B cell (primary cell): ENCODE measurements at regions not wholly inside any gene's neighbourhood (a gene's known extent, or its start where the extent isn't known, plus 50 kb on each side); places are given as distances from the start of the nearest gene placed in this dataset.

Experiments
- ATAC-seq: fragments of 200-7000 bp; cut with Tn5 transposase; one replicate; pipeline ENCODE4 v1.10.0; 2021; ENCODE audit warnings: low read depth, mild to moderate bottlenecking, moderate number of reproducible peaks, moderate library complexity
- CTCF ChIA-PET: fragments of 350-600 bp; sonication (Branson Sonifier 250); formaldehyde crosslinking; loops from one replicate; lab custom pipeline; 2021; ENCODE audit warnings: antibody characterized with exemption, inconsistent platforms; lab: Charles Lee
- POLR2A ChIA-PET: fragments of 350-600 bp; sonication (Branson Sonifier 250); formaldehyde crosslinking; loops from one replicate; lab custom pipeline; 2021; ENCODE audit warnings: antibody characterized with exemption; lab: Charles Lee
- DNase-seq: peaks from one replicate; pipeline ENCODE4 v3.0.0; 2013
- H2AFZ ChIP-seq: 2 replicates; pipeline ENCODE4 v1.6.1; 2012; ENCODE audit warnings: mild to moderate bottlenecking, low read depth, low read length; ENCODE audit not compliant: insufficient read depth, poor library complexity, severe bottlenecking
- H3K27ac ChIP-seq, 2 donors: 1 replicate in 1 of 2; 2 replicates in 1 of 2; pipeline ENCODE4 v1.5.1; 2012 to 2013; ENCODE audit warnings: low read length in 2 of 2, mild to moderate bottlenecking in 2 of 2, moderate library complexity in 1 of 2
- H3K27me3 ChIP-seq, 4 experiments: fragments of 200-600 bp in 1 of 4; sonication (generic) in 1 of 4; replicated peaks in 1 of 4; 1 replicate in 2 of 4; 2 replicates in 2 of 4; pipeline versions ENCODE4 v1.6.1 to v1.7.0; 2013 to 2016; ENCODE audit warnings: low read length in 3 of 4, mild to moderate bottlenecking in 2 of 4, mixed read lengths in 1 of 4, moderate library complexity in 1 of 4; ENCODE audit not compliant: insufficient read depth in 4 of 4, control insufficient read depth in 3 of 4; ENCODE audit errors: control extremely low read depth in 1 of 4
- H3K36me3 ChIP-seq, 2 experiments: replicated peaks in 1 of 2; 1 replicate in 1 of 2; 2 replicates in 1 of 2; pipeline versions ENCODE4 v1.6.1 to v1.7.1; 2013; ENCODE audit warnings: low read length in 1 of 2; ENCODE audit not compliant: insufficient read depth in 2 of 2, control insufficient read depth in 1 of 2; ENCODE audit errors: control extremely low read depth in 1 of 2, extremely low read depth in 1 of 2
- H3K4me1 ChIP-seq, 2 donors: fragments of 200-600 bp in 1 of 2; sonication (generic) in 1 of 2; 1 replicate in 1 of 2; 2 replicates in 1 of 2; pipeline versions ENCODE4 v1.5.1 to v1.6.1; 2013 to 2017; ENCODE audit warnings: low read length in 2 of 2; ENCODE audit not compliant: control insufficient read depth in 2 of 2, insufficient read depth in 2 of 2
- H3K4me2 ChIP-seq: replicated peaks from 2 replicates; pipeline ENCODE3; 2012; ENCODE audit warnings: mild to moderate bottlenecking, low read depth, low read length; ENCODE audit not compliant: poor library complexity, severe bottlenecking
- H3K4me3 ChIP-seq, 5 experiments: fragments of 200-600 bp in 1 of 5; sonication (generic) in 1 of 5; 1 replicate in 3 of 5; 2 replicates in 2 of 5; pipeline versions ENCODE4 v1.5.1 to v1.7.0; 2011 to 2016; ENCODE audit warnings: low read length in 4 of 5, mild to moderate bottlenecking in 4 of 5, low read depth in 2 of 5, control low read depth in 1 of 5, moderate library complexity in 1 of 5; ENCODE audit not compliant: insufficient read depth in 1 of 5; ENCODE audit errors: control extremely low read depth in 1 of 5, extremely low read depth in 1 of 5
- H3K79me2 ChIP-seq: fragments of 200-600 bp; sonication (generic); one replicate; pipeline ENCODE4 v1.6.0; 2016; ENCODE audit warnings: low read length; ENCODE audit not compliant: control insufficient read depth, insufficient read depth
- H3K9ac ChIP-seq: fragments of 200-600 bp; sonication (generic); 2 replicates; pipeline ENCODE4 v1.6.1; 2017; ENCODE audit warnings: mild to moderate bottlenecking, low read length, moderate library complexity
- H3K9me3 ChIP-seq, 3 donors: one replicate each; pipeline versions ENCODE4 v1.6.1 to v1.7.1; 2013; ENCODE audit warnings: low read length in 2 of 3; ENCODE audit not compliant: control insufficient read depth in 2 of 3, insufficient read depth in 1 of 3; ENCODE audit errors: control extremely low read depth in 1 of 3
- H4K20me1 ChIP-seq: 2 replicates; pipeline ENCODE4 v1.6.0; 2012; ENCODE audit warnings: mild to moderate bottlenecking, low read length; ENCODE audit not compliant: insufficient read depth, control insufficient read depth, poor library complexity, severe bottlenecking
- H3K27ac Mint-ChIP-seq: one replicate; pipeline ENCODE4 v1.8.0; 2021; ENCODE audit warnings: mixed read lengths
- H3K27me3 Mint-ChIP-seq: one replicate; pipeline ENCODE4 v1.8.0; 2021; ENCODE audit warnings: mixed read lengths
- H3K4me1 Mint-ChIP-seq: one replicate; pipeline ENCODE4 v1.8.0; 2021; ENCODE audit warnings: mixed read lengths
- H3K4me3 Mint-ChIP-seq: one replicate; pipeline ENCODE4 v1.8.0; 2021; ENCODE audit warnings: mixed read lengths
- H3K9me3 Mint-ChIP-seq: one replicate; pipeline ENCODE4 v1.8.0; 2022; ENCODE audit warnings: mixed read lengths; ENCODE audit not compliant: insufficient read depth
- EZH2 ChIP-seq: IDR thresholded peaks from 2 replicates; pipeline ENCODE4 v1.6.1; 2012; ENCODE audit warnings: borderline replicate concordance, low read depth, mild to moderate bottlenecking, moderate library complexity, low read length; ENCODE audit not compliant: insufficient read depth, poor library complexity, severe bottlenecking
- WGBS: methylation state at CpG from one replicate; pipeline ENCODE4 v1.1.5; 2013; ENCODE audit warnings: missing lambda C conversion rate; ENCODE audit not compliant: insufficient coverage; 5-methylcytosine and 5-hydroxymethylcytosine counted together
- intact Hi-C: fragments of 100-400 bp; cut with micrococcal nuclease; formaldehyde crosslinking; loops from one replicate; pipeline ENCODE4 v1.10.0; 2022
- TF ChIP-seq, protein P1 (sequence below): fragments of 200-600 bp; IDR thresholded peaks from one replicate; pipeline ENCODE4 v1.8.0; 2022; ENCODE audit warnings: antibody characterized with exemption, mild to moderate bottlenecking

DNA sequence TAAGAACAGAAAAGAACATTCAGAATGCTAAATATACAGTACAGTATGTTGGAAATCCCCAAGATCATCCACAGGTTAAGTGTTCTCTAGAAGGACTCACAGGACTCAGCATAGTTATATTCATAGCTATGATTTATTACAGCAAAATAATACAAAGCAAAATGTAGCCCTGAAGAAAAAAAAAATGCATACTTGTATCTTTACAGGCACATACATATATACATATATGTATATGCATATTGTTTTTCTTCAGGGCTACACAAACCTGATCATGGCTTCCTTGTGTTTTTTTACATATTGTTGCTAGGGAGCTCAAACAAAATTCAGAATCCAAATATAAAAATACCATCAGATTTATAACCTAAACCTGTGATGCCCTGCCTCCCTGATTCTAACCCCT, 78.5 kb downstream of the TUBA3C start:
- Histone ChIP-seq H3K9ac (no peak overlapping the region), H4K20me1 (no peaks in the 10 kb centered on the region), H2AFZ (no peak overlapping the region), H3K9me3 (no peaks in the 10 kb centered on the region), H3K79me2 (no peaks in the 10 kb centered on the region), H3K27me3 (no peaks in the 10 kb centered on the region), H3K4me2 (no peak overlapping the region), H3K4me1 (no peaks in the 10 kb centered on the region), H3K27ac (no peak overlapping the region), H3K4me3 (no peak overlapping the region), H3K36me3 (no peaks in the 10 kb centered on the region)
- ATAC-seq (no peak), DNase-seq (no peak)
- CTCF ChIA-PET, result no interaction called here
- H3K4me3 Mint-ChIP-seq, result no peak overlapping the region
- H3K27me3 Mint-ChIP-seq, result no peaks in the 10 kb centered on the region
- intact Hi-C loops, result no loop called here
- no peaks in the 10 kb centered on the region for H3K4me1 Mint-ChIP-seq
- POLR2A ChIA-PET, result no interaction called here
- TF ChIP-seq EZH2, result no peak
- TF ChIP-seq, protein P1, sequence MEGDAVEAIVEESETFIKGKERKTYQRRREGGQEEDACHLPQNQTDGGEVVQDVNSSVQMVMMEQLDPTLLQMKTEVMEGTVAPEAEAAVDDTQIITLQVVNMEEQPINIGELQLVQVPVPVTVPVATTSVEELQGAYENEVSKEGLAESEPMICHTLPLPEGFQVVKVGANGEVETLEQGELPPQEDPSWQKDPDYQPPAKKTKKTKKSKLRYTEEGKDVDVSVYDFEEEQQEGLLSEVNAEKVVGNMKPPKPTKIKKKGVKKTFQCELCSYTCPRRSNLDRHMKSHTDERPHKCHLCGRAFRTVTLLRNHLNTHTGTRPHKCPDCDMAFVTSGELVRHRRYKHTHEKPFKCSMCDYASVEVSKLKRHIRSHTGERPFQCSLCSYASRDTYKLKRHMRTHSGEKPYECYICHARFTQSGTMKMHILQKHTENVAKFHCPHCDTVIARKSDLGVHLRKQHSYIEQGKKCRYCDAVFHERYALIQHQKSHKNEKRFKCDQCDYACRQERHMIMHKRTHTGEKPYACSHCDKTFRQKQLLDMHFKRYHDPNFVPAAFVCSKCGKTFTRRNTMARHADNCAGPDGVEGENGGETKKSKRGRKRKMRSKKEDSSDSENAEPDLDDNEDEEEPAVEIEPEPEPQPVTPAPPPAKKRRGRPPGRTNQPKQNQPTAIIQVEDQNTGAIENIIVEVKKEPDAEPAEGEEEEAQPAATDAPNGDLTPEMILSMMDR, result no peak
- H3K9me3 Mint-ChIP-seq, result no peaks in the 10 kb centered on the region
- no peak overlapping the region for H3K27ac Mint-ChIP-seq

DNA sequence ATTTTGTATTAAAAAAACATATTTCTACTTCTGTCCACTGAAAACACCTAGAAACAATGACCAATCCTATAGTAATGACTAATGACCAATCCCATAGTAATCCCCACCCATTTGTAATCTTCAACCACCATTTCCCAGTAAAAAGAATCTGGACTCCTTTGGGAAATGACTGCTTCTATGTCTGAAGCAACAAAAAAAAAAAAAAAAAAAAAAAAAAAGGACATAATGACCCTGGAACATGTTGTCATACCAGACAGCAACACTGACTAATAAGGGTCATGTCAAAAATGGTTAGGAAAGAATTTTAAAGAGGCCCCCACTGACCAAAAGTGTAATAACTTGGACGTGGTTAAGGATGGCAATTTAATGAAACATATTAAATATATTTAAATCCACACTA, 88.3 kb downstream of the TUBA3C start:
- TF ChIP-seq EZH2, result no peak
- TF ChIP-seq, protein P1, result no peak
- H3K4me2 ChIP-seq, result no peak overlapping the region
- no peaks in the 10 kb centered on the region for H3K79me2 ChIP-seq
- WGBS, result no CpG with 5 or more reads among the region's 1 CpG
- Mint-ChIP-seq H3K4me3 (no peak overlapping the region), H3K27me3 (no peaks in the 10 kb centered on the region), H3K4me1 (no peaks in the 10 kb centered on the region), H3K9me3 (peaks cover 7% of the 10 kb centered on the region), H3K27ac (no peak overlapping the region)
- intact Hi-C loops, result no loop called here
- H3K27me3 ChIP-seq, result no peaks in the 10 kb centered on the region
- ATAC-seq (no peak), DNase-seq (no peak)
- no peaks in the 10 kb centered on the region for H4K20me1 ChIP-seq
- no peak overlapping the region for H3K4me3 ChIP-seq
- POLR2A ChIA-PET, result no interaction called here
- H3K36me3 ChIP-seq, result no peaks in the 10 kb centered on the region
- no peak overlapping the region for H2AFZ ChIP-seq
- no peaks in the 10 kb centered on the region for H3K4me1 ChIP-seq
- CTCF ChIA-PET, result no interaction called here
- peaks cover 0 to 24% (median 2%) of the 10 kb centered on the region in 3 donors for H3K9me3 ChIP-seq
- H3K9ac ChIP-seq, result no peak overlapping the region
- no peak overlapping the region for H3K27ac ChIP-seq
